GM12878 (cell line): ENCODE measurements at regions not wholly inside any gene's neighbourhood (a gene's known extent, or its start where the extent isn't known, plus 50 kb on each side); places are given as distances from the start of the nearest gene placed in this dataset.

Experiments used
- ATAC-seq: fragments of 200-7000 bp; cut with Tn5 transposase; 3 replicates; pipeline ENCODE4 v1.9.1; 2020; ENCODE audit warnings: mild to moderate bottlenecking, moderate library complexity
- BruUV-seq: library from RNA; stranded (reverse); fragments of 400-500 nt; replicated peaks from 2 replicates; lab custom pipeline; 2021; lab: Mats Ljungman, UMichigan
- CTCF ChIA-PET: fragments of 300-600 bp; sonication (Branson Sonifier 250); formaldehyde crosslinking; extraction: SDS; loops from one replicate; lab custom pipeline; 2021; ENCODE audit warnings: inconsistent platforms; lab: Yijun Ruan, JAX
- POLR2A ChIA-PET: fragments of 350-600 bp; formaldehyde crosslinking; extraction: SDS; loops from one replicate; lab custom pipeline; 2021; ENCODE audit warnings: inconsistent platforms; lab: Charles Lee
- RAD21 ChIA-PET: fragments of 300-600 bp; sonication (Branson Sonifier 250); formaldehyde crosslinking; loops from one replicate; lab custom pipeline; 2023; ENCODE audit warnings: antibody characterized with exemption; ENCODE audit not compliant: unreplicated experiment; lab: Charles Lee
- SMC1A ChIA-PET: fragments of 300-600 bp; sonication (Branson Sonifier 250); formaldehyde crosslinking; loops from one replicate; lab custom pipeline; 2023; ENCODE audit not compliant: unreplicated experiment, uncharacterized antibody; lab: Charles Lee
- DNase-seq: peaks from one replicate; pipeline ENCODE4 v3.0.0-alpha.2; 2011; ENCODE audit warnings: low read depth, low spot score
- FAIRE-seq: peaks from 3 replicates; lab custom pipeline; 2011; peaks lifted over from hg19 to GRCh38; lab: Jason Lieb, UNC
- H2AFZ ChIP-seq: 2 replicates; pipeline ENCODE4 v1.6.0; 2011; ENCODE audit warnings: low read depth, low read length, control low read depth; ENCODE audit not compliant: control insufficient read depth
- H3K27ac ChIP-seq: 2 replicates; pipeline ENCODE4 v1.5.1; 2011; ENCODE audit warnings: control low read depth; ENCODE audit not compliant: control insufficient read depth, insufficient read depth
- H3K27me3 ChIP-seq, 2 experiments: replicated peaks in 1 of 2; 2 replicates each; pipeline versions ENCODE4 v1.6.0 to v1.6.1; 2011; ENCODE audit warnings: low read length in 1 of 2; ENCODE audit not compliant: control insufficient read depth in 2 of 2, insufficient read depth in 2 of 2
- H3K36me3 ChIP-seq, 2 experiments: 2 replicates each; pipeline ENCODE4 v1.5.1; 2011; ENCODE audit warnings: low read length in 1 of 2; ENCODE audit not compliant: control insufficient read depth in 2 of 2, insufficient read depth in 2 of 2
- H3K4me1 ChIP-seq: 2 replicates; pipeline ENCODE4 v1.6.1; 2011; ENCODE audit warnings: mild to moderate bottlenecking, low read length, moderate library complexity, mixed read lengths; ENCODE audit not compliant: control insufficient read depth, insufficient read depth
- H3K4me2 ChIP-seq: 2 replicates; pipeline ENCODE4 v1.6.0; 2011; ENCODE audit warnings: control low read depth; ENCODE audit not compliant: control insufficient read depth, insufficient read depth
- H3K4me3 ChIP-seq: fragments of 200-600 bp; sonication (generic); 2 replicates; pipeline ENCODE4 v1.5.1; 2016
- H3K79me2 ChIP-seq: 2 replicates; pipeline ENCODE4 v1.6.0; 2011; ENCODE audit warnings: low read length; ENCODE audit not compliant: control insufficient read depth, insufficient read depth
- H3K9ac ChIP-seq: 2 replicates; pipeline ENCODE4 v1.8.0; 2011; ENCODE audit warnings: low read length, control low read depth, mixed read lengths; ENCODE audit not compliant: control insufficient read depth, insufficient read depth
- H3K9me3 ChIP-seq: replicated peaks from 3 replicates; pipeline ENCODE4 v1.5.1; 2011; ENCODE audit warnings: mild to moderate bottlenecking, low read length; ENCODE audit not compliant: control insufficient read depth, insufficient read depth
- H4K20me1 ChIP-seq: 2 replicates; pipeline ENCODE4 v1.6.0; 2011; ENCODE audit not compliant: control insufficient read depth, insufficient read depth
- WGBS: methylation state at CpG from one replicate; pipeline ENCODE4 v1.1.6; 2016; ENCODE audit warnings: low lambda C conversion rate; ENCODE audit not compliant: insufficient replicate concordance, insufficient coverage; ENCODE audit errors: missing lambda C conversion rate; 5-methylcytosine and 5-hydroxymethylcytosine counted together
- in situ Hi-C: fragments of 300-500 bp; cut with MboI; formaldehyde crosslinking; loops from 9 replicates; pipeline ENCODE4 v1.14.3; 2018; ENCODE audit warnings: mixed read lengths
- intact Hi-C: fragments of 100-400 bp; cut with micrococcal nuclease; formaldehyde crosslinking; loops from one replicate; pipeline ENCODE4 v1.14.2; 2022; ENCODE audit not compliant: unreplicated experiment
- TF ChIP-seq, protein P1 (sequence below): fragments of 450-650 bp; IDR thresholded peaks from 2 replicates; pipeline ENCODE4 v1.6.1; 2016; ENCODE audit warnings: mild to moderate bottlenecking, moderate library complexity, borderline replicate concordance
- TF ChIP-seq, protein P2 (sequence below): fragments of 450-650 bp; IDR thresholded peaks from 2 replicates; pipeline ENCODE4 v1.6.1; 2017; ENCODE audit warnings: borderline replicate concordance

DNA sequence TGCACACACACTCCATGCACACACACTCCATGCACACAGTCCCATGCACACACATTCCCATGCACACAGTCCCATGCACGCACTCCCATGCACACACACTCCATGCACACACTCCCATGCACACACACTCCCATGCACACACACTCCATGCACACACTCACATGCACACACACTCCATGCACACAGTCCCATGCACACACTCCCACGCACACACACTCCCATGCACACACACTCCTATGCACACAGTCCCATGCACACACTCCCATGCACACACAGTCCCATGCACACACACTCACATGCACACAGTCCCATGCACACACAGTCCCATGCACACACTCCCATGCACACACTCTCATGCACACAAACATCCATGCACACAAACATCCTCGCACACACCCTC is 168.4 kb downstream of the TTLL2 start (continued):
- TF ChIP-seq, protein P1, sequence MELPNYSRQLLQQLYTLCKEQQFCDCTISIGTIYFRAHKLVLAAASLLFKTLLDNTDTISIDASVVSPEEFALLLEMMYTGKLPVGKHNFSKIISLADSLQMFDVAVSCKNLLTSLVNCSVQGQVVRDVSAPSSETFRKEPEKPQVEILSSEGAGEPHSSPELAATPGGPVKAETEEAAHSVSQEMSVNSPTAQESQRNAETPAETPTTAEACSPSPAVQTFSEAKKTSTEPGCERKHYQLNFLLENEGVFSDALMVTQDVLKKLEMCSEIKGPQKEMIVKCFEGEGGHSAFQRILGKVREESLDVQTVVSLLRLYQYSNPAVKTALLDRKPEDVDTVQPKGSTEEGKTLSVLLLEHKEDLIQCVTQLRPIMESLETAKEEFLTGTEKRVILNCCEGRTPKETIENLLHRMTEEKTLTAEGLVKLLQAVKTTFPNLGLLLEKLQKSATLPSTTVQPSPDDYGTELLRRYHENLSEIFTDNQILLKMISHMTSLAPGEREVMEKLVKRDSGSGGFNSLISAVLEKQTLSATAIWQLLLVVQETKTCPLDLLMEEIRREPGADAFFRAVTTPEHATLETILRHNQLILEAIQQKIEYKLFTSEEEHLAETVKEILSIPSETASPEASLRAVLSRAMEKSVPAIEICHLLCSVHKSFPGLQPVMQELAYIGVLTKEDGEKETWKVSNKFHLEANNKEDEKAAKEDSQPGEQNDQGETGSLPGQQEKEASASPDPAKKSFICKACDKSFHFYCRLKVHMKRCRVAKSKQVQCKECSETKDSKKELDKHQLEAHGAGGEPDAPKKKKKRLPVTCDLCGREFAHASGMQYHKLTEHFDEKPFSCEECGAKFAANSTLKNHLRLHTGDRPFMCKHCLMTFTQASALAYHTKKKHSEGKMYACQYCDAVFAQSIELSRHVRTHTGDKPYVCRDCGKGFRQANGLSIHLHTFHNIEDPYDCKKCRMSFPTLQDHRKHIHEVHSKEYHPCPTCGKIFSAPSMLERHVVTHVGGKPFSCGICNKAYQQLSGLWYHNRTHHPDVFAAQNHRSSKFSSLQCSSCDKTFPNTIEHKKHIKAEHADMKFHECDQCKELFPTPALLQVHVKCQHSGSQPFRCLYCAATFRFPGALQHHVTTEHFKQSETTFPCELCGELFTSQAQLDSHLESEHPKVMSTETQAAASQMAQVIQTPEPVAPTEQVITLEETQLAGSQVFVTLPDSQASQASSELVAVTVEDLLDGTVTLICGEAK, result no peak

DNA sequence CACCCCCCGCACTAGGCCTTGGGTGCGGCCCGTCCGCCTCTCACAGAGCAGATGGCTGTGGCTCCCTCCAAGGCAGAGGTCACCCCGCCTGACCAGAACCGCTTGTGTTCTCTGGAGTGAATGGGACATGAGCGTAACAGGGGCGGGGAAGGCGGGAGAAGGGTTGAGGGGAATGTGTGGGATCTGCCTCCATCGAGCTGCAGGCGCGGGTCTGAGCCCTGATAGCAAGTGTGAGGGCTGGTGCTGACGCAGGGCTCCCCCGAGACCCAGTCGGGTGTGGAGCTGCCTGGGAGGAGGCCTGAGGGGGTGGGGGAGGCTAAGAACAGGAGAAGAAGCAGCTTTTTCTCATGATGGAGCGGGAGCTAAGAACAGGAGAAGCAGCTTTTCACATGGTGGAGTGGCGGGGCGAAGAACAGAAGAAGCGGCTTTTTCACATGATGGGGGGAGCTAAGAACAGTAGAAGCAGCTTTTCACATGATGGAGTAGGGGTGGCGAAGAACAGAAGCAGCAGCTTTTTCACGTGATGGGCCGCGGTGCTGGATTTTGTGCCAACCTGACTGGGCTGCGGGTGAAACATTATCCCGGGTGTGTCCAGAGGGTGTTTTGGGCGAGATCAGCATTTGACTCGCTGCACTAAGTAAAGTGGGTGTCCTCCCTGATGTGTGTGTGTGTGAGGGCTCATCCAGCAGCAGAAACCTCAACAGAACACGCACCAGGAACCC is 169.3 kb downstream of the TTLL2 start:
- ATAC-seq (no peak), FAIRE-seq (no peak), DNase-seq (no peak)
- no peak overlapping the region for H3K27ac ChIP-seq
- intact Hi-C loops (no loop called here), in situ Hi-C loops (no loop called here)
- no peak overlapping the region for H2AFZ ChIP-seq
- no peak overlapping the region for H3K4me2 ChIP-seq
- no peaks in the 10 kb centered on the region for H3K4me1 ChIP-seq
- H3K27me3 ChIP-seq, result no peaks in the 10 kb centered on the region; a peak in 3 of 4 replicates
- no peaks in the 10 kb centered on the region for H3K36me3 ChIP-seq
- POLR2A ChIA-PET, result no interaction called here
- TF ChIP-seq, protein P2, sequence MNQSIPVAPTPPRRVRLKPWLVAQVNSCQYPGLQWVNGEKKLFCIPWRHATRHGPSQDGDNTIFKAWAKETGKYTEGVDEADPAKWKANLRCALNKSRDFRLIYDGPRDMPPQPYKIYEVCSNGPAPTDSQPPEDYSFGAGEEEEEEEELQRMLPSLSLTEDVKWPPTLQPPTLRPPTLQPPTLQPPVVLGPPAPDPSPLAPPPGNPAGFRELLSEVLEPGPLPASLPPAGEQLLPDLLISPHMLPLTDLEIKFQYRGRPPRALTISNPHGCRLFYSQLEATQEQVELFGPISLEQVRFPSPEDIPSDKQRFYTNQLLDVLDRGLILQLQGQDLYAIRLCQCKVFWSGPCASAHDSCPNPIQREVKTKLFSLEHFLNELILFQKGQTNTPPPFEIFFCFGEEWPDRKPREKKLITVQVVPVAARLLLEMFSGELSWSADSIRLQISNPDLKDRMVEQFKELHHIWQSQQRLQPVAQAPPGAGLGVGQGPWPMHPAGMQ, result no peak
- H4K20me1 ChIP-seq, result no peaks in the 10 kb centered on the region
- no peak overlapping the region for H3K9ac ChIP-seq
- no peaks in the 10 kb centered on the region for H3K79me2 ChIP-seq
- H3K9me3 ChIP-seq, result no peaks in the 10 kb centered on the region
- CTCF ChIA-PET, result interaction anchor here (0.6 kb wide), 1 partner anchor 531 kb away, joined by 3 read pairs; no protein-coding TSS in a partner anchor
- H3K4me3 ChIP-seq, result no peak overlapping the region
- RAD21 ChIA-PET, result no interaction called here
- 53% methylated on average over 28 of the region's 28 CpGs for WGBS
- no TSS peak for BruUV-seq
- SMC1A ChIA-PET, result no interaction called here
